GM21723 (cell line): ENCODE measurements at regions not wholly inside any gene's neighbourhood (a gene's known extent, or its start where the extent isn't known, plus 50 kb on each side); places are given as distances from the start of the nearest gene placed in this dataset.

Source experiments
- ATAC-seq: cut with Tn5 transposase; IDR thresholded peaks from one replicate; pipeline ENCODE4 v1.9.1; 2021; ENCODE audit warnings: mild to moderate bottlenecking, moderate library complexity; ENCODE audit not compliant: unreplicated experiment

DNA sequence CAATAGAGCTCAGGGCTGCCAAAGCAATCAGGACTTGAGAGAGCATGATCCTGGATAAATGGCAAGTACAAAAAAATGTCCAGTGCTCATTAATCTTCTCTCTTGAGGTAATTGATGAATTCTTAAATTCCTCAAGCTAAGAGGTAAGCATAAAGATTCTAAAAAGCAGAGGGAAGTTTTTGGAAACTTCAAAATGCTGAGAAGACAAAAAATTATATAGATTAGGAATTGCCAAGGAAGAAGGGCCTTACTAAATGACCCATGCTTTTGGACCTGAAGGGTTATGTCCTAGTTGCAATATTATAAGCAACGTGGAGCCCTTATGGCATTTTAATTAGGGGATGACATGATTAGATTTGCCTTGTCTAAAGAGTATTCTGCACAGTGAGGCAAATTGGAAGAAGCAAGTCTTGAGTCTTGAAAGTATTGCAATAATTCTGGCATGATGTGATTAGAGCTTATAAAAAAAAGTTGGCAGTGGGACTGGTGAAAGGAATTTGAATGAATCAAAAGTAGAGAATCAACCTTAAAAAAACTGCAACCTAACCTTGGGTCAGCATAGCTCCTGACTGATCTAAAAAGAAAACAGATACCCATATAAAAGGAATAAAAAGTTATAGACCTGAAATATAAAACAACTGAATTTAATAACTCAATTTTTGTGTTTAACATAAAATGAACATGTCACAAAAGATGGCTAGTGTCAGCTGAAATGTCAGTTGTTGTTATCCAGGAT lies 323.8 kb upstream of the ARRDC3 start:
- ATAC-seq, result no peak

DNA sequence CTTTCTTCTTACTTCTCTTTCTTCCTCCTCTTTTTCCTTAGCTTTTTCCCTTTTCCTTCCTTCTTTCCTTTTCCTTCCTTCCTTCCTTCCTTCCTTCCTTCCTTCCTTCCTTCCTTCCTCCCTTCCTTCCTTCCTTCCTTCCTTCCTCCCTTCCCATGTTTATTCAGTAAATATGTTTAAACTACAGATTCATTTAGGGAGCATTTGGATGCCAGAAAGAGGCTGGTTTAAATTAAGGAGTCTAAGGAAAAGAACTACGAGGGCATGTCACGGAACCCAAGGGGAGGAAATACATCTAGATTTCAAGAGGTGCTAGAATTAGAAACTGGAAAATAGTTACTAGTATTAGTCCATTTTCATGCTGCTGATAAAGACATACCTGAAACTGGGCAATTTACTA lies 320.0 kb upstream of the ARRDC3 start:
- no peak for ATAC-seq

GRCh38 chr5:91699429-91699828 lies 316.3 kb upstream of the ARRDC3 start:
- ATAC-seq, result no peak

- ATAC-seq, result no peak
Observed at GRCh38 chr5:91691592-91691991, 308.5 kb upstream of the ARRDC3 start.

- ATAC-seq, result no peak
Observed at GRCh38 chr5:91690921-91691320, 307.8 kb upstream of the ARRDC3 start.

GRCh38 chr5:91687430-91687829 lies 304.3 kb upstream of the ARRDC3 start:
- ATAC-seq, result no peak

DNA sequence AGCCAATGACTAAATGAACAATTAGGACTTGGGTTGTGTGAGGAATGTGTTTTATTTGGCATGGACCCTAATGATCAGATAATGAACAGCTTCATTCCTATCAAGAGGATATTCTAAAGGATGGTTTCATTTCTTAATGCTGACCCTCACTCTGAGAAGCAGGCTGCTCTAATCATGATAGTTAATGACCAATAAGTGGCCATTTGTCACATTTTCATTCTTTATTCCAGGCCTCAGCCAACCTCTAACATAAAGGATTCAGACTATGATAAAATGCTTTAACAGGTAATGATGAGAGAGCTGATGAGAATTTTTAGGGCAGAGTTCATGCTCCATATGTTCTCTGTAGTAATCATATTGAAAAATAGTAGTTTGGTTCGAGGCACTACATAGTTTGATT lies 301.5 kb upstream of the ARRDC3 start:
- no peak for ATAC-seq

DNA sequence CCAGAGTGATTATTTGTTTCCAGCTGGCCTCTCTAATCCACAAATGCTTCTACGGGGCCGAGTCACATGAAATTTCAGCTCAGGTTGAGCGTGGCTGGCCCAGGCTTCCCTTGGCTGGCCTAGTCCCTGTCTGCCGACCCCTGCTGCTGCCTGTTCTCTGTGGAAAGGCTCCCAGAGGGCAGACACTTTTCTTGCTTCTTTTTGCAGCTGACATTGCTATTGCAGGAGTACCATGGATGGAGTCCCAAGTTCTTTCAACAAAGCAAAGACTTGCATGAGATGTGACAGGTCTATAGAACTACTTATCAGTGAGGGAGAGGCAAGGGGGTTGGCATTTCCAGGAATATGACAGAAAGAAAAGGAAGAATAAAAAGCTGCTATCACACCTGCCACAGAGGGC lies 287.4 kb upstream of the ARRDC3 start:
- ATAC-seq, result no peak

DNA sequence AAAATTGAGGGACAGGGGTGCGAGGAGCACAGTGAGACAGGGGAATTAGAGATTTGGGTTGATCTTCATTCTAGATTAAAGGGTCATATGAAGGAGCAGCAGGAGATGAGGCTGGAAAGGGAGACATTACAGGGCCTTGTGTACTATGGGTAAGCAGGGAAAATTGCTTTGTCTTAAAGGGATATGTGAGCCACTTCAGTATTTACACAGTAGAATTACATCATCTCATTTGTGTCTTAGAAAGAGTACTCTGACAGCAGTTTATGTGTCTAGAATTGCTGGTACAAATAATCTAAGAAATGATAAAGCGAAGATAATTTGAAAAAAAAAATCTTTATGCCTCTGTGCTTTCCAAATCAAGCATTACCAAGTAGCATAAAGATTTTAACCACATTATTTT lies 287.0 kb upstream of the ARRDC3 start:
- no peak for ATAC-seq

DNA sequence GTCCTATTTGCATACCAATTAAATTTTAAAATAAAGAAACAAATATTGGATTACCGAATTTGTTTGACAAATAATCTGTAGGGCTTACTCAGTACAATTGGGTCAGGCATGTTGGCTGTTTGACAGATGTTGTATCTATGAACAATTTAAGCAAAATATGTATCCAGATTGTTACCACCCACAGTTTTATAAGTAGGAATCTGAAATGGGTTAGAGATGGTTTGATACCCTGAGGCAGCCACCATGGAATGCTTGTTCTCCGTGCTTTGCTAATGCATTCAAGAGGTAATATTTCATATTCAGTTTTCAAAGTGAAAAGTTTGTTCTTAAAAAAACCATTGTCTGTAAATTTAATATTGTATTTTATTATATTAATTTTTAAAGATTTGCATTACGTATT lies 285.1 kb upstream of the ARRDC3 start:
- no peak for ATAC-seq

DNA sequence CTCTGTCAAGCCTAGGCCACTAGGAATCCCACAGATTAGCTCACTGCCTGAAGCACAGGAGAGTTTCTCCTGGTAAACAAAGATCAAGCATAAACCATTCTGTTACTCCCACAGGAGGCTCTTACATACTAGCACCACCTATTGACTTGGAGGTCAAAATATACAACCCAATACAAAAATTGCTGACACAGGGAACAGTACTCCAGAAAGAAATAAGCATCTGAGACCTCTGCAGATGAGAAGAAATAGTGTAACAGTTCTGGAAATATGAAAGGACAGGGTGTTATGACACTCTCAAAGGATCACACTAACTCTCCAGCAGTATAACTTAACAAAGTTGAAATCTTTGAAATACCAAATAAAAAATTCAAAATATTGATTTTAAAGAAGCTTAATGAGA lies 269.6 kb upstream of the ARRDC3 start:
- no peak for ATAC-seq

GRCh38 chr5:91651704-91652103 lies 268.6 kb upstream of the ARRDC3 start:
- no peak for ATAC-seq

GRCh38 chr5:91645347-91645746 lies 262.2 kb upstream of the ARRDC3 start:
- ATAC-seq, result no peak

GRCh38 chr5:91643797-91644196 lies 260.7 kb upstream of the ARRDC3 start:
- no peak for ATAC-seq

GRCh38 chr5:91642581-91642980 lies 259.5 kb upstream of the ARRDC3 start:
- no peak for ATAC-seq

DNA sequence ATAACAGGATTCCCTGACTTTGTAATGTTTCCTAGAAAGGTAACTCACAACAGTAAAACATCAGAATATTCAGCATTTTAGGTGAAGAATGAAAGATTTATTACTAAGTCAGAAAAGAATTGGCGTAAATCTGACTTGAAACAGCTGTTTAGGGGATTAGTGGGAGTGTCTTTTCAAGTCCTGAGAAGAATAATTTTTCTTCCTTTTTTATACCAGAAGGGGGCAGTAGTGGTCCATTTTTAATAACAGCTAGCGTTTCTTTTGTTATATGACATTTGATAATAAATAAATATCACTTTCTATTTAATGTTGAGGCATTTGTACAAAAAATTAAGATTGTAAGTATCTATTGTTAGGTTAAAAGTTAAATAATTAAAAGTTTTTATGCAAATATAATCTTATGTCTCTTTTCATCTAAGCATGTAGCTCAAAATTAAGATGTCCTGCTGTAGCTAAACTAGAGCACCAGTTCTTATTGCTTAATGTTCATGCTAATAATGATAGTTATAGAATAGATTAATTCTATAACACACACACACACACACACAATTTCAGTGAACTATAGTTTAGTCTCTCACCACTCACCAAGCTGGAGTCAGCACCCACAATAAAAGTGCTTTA lies 258.7 kb upstream of the ARRDC3 start:
- no peak for ATAC-seq

- no peak for ATAC-seq
Observed at GRCh38 chr5:91639744-91640143, 256.6 kb upstream of the ARRDC3 start.

DNA sequence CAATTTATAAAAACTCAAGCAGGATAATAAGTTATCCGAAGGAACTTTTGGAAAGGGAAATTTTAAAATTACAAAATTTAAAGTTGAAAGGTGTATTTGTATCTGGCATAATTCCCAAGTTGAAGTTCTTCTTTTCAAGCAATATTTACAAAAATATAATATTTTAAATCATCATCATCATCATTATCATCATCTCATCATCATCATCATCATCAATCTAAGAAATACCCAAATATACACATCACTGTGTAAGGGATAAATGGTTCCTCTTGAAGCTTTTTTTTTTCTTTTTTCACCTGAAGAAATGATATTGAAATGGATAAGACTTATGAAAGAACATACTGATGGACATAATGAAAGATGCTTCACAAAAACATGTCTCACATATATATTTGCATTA lies 254.9 kb upstream of the ARRDC3 start:
- no peak for ATAC-seq

DNA sequence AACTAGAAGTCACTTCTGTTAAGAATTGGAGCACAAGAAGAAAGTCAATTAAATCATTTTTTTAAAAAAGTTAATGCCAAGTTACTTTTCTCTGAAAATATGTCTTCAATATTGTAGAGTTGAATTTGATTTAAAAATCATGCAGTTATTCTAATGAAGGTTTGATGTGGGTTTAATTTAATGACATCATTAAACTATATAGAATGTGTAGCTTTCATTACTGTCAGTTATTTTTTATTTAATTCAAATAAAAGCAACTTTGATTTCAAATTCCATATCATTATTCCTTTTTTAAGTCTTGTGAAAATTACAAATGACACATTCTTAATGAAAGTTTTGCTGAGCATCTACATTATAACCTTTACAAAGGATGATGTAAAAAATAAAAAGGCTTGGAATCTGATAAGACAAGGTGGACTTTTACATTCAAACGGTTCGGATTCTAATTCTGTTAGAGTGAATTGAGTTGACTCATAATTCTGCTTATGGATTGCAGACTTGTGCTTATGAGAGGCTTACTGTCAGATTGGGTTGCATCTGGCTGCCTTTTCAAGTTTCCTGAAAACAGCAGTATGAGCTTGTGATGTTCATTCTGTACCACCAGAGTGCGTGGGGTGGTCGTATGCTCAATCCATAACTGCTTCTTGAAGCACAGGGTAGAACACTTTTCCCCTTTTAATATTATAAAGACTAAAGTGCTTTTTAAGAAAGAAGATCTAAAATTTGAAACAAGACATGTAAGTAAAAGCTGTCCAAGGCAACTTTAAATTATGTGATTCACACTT lies 253.0 kb upstream of the ARRDC3 start:
- ATAC-seq, result no peak

DNA sequence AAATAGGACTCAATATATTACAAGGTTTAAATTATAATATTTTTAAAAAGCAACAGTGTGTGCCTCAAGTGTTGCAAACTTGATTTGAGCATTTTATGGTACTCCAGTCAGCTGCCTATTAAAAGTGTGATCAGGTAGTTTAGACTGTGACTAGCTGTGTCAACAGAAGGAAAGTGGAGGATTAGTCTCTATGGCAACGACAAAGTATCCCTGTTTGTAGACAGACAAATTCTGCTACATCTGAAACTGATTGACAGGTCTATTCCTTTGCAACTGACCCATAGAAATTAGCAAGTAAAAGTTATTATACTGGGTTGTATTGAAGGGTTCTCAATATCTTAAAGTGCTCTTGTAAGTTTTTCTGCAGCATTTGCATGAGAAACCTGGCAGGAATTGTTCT lies 249.8 kb upstream of the ARRDC3 start:
- ATAC-seq, result no peak

DNA sequence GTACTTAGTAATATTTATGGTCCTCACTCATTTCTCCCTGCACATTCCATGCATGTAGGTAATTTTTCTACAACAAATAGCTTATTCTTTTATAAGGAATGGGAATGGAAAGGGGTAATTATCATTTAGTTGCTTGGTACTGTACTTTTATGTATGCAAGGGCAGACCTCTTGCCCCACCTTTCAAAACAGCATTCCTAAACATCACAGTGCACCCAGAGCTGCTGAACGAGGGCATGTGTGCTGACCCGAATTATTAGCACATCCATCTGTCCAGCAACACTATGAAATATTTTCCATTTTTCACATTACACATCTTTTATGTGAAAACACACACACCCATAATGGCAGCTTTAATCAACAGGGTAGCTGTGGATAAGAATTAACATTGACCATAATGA lies 228.6 kb upstream of the ARRDC3 start:
- no peak for ATAC-seq

DNA sequence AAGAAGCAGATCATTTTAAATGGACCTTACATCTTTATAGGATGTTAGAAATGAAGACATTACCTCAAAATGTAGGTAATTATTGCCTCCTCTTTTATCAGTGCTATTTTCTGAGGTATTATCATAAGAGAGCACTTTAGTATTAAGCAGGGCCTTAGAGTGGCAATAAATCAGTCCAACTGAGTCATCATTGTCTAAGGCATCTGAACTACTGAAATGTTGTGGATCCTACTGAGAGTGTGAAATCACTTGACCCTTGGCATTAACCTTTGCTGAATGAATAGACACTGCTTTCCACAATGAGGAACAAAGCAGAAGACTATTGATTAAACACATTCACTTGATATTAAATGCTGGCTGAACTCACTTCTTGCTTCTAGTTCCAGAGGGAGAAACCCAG lies 224.6 kb upstream of the ARRDC3 start:
- no peak for ATAC-seq
